ENCODE measurements at regions not wholly inside any gene's neighbourhood (a gene's known extent, or its start where the extent isn't known, plus 50 kb on each side); places are given as distances from the start of the nearest gene placed in this dataset.

DNA sequence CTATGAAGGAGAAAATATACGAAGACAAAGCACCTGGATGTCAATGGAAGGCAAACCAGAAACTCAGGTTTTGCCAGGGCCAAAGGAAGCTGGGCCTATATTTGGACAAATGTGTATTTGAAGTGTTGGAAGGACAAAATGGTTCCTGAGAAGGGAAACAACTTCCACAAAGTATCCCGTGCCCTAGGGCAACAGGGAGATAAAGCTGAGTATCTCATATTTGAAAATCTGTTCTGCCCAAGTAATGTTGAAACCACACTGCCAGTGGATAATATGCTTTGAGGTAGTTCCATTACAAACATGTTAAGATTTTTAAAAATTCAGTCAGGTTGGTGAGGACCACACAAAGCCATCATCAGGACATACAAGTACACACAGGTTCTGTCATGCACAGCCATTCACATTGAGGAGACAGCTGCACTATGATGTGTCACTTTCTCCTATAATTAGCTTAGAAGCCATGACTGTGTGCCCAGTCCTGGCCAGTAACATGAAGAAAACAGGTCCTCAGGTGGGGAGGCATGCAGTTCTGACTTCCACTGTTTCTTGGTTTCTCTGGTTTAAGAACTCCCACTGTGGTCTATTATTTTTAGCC lies 116.4 kb downstream of the PWWP3B start:
- H3K27ac ChIP-seq (ENCODE audit: insufficient read length, low read depth, low read length): no peak overlapping the region
- TF ChIP-seq, protein P1, sequence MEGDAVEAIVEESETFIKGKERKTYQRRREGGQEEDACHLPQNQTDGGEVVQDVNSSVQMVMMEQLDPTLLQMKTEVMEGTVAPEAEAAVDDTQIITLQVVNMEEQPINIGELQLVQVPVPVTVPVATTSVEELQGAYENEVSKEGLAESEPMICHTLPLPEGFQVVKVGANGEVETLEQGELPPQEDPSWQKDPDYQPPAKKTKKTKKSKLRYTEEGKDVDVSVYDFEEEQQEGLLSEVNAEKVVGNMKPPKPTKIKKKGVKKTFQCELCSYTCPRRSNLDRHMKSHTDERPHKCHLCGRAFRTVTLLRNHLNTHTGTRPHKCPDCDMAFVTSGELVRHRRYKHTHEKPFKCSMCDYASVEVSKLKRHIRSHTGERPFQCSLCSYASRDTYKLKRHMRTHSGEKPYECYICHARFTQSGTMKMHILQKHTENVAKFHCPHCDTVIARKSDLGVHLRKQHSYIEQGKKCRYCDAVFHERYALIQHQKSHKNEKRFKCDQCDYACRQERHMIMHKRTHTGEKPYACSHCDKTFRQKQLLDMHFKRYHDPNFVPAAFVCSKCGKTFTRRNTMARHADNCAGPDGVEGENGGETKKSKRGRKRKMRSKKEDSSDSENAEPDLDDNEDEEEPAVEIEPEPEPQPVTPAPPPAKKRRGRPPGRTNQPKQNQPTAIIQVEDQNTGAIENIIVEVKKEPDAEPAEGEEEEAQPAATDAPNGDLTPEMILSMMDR (conservative IDR thresholded peaks at IDR 0.05): no peak
- peaks cover 50% of the 10 kb centered on the region for H3K9me3 ChIP-seq (ENCODE audit: control insufficient read depth, low read depth, low read length)
- H3T11ph ChIP-seq (ENCODE audit: low read length): no peak overlapping the region
- no peaks in the 10 kb centered on the region for H3K27me3 Mint-ChIP-seq (ENCODE audit: low read depth)
- H3K56ac ChIP-seq (ENCODE audit: insufficient read length, low read depth, low read length): no peak overlapping the region
- H2BK5ac ChIP-seq (ENCODE audit: insufficient read length, low read length): no peak overlapping the region
- no CpG with 5 or more reads among the region's 2 CpGs for WGBS (ENCODE audit: extremely low coverage, insufficient read length, low lambda C conversion rate)
- no peak overlapping the region for H4K5ac ChIP-seq (ENCODE audit: insufficient read length, low read depth, low read length)
- H2BK12ac ChIP-seq (ENCODE audit: insufficient read length, low read depth, low read length): no peak overlapping the region
- no peak overlapping the region for H3K14ac ChIP-seq (ENCODE audit: insufficient read depth, low read length)
- no peak overlapping the region for H3K27ac Mint-ChIP-seq
- no peak overlapping the region for H2AFZ ChIP-seq (ENCODE audit: low read length)
- peaks cover 0 to 2% (median 0%) of the 10 kb centered on the region in 3 experiments; a peak in 1 of 7 replicates for H3K36me3 Mint-ChIP-seq (ENCODE audit: insufficient read depth in 1 of 3, low read depth in 3 of 3)
- no peaks in the 10 kb centered on the region for H3K79me1 ChIP-seq (ENCODE audit: insufficient read depth, low read depth, low read length, poor library complexity, severe bottlenecking)
- H3K18ac ChIP-seq (ENCODE audit: insufficient read length, low read depth, low read length): no peak overlapping the region
- H3K4me2 ChIP-seq (ENCODE audit: insufficient read depth, insufficient read length, low read length): no peak overlapping the region
- no peak overlapping the region for H2BK15ac ChIP-seq (ENCODE audit: low read depth, low read length)
- no peak overlapping the region for H2BK120ac ChIP-seq (ENCODE audit: low read depth, low read length, poor library complexity, severe bottlenecking)
- no peaks in the 10 kb centered on the region for H3K23me2 ChIP-seq (ENCODE audit: insufficient read length, low read depth, low read length, poor library complexity, severe bottlenecking)
- DNase-seq: no peak
- H3K4me1 Mint-ChIP-seq: no peaks in the 10 kb centered on the region
- H4K8ac ChIP-seq (replicated peaks; ENCODE audit: insufficient read length, low read depth, low read length): no peak overlapping the region
- H3K4ac ChIP-seq (ENCODE audit: low read depth, low read length): no peak overlapping the region
- H2BK20ac ChIP-seq (ENCODE audit: low read depth, low read length, poor library complexity, severe bottlenecking): no peak overlapping the region
- no peak overlapping the region for H3K23ac ChIP-seq (ENCODE audit: insufficient read length, low read depth, low read length)
- no peak overlapping the region for H2AK5ac ChIP-seq (ENCODE audit: insufficient read length, low read length)
- H3K9ac ChIP-seq (ENCODE audit: extremely low read depth, insufficient read length, low read length): no peak overlapping the region
- no peak overlapping the region for H3K4me3 Mint-ChIP-seq
- no peaks in the 10 kb centered on the region for H3K27me3 ChIP-seq (ENCODE audit: insufficient read depth, low read length)
- no peaks in the 10 kb centered on the region for H3K4me1 ChIP-seq (ENCODE audit: insufficient read depth, low read length)
- no peaks in the 10 kb centered on the region for H3K79me2 ChIP-seq (ENCODE audit: insufficient read depth, low read length)
- no peaks in the 10 kb centered on the region for H4K20me1 ChIP-seq (ENCODE audit: control insufficient read depth, insufficient read depth, insufficient read length)
- H4K91ac ChIP-seq (ENCODE audit: insufficient read length, low read depth, low read length): no peak overlapping the region
- H3K9me3 Mint-ChIP-seq: peaks cover 48 to 75% of the 10 kb centered on the region in 2 experiments

Measured in H9 (cell line).